Fibroblast of upper back skin (primary cell): ENCODE measurements at regions not wholly inside any gene's neighbourhood (a gene's known extent, or its start where the extent isn't known, plus 50 kb on each side); places are given as distances from the start of the nearest gene placed in this dataset.

Source experiments
- DNase-seq: peaks from one replicate; pipeline ENCODE4 v3.0.0-alpha.2; 2013

GRCh38 chr1:157893686-157894085, 52.1 kb upstream of the CD5L start:
- peak; percentile 3 for DNase-seq

GRCh38 chr1:157894613-157895165, 53.1 kb upstream of the CD5L start:
- peak; percentile 41 for DNase-seq

- no peak for DNase-seq
Measured at GRCh38 chr1:157910270-157910669, 68.7 kb upstream of the CD5L start.

GRCh38 chr1:157915859-157916258, 74.3 kb upstream of the CD5L start:
- no peak for DNase-seq

- no peak for DNase-seq
Measured at GRCh38 chr1:157916887-157917570, 75.4 kb upstream of the CD5L start.

DNA sequence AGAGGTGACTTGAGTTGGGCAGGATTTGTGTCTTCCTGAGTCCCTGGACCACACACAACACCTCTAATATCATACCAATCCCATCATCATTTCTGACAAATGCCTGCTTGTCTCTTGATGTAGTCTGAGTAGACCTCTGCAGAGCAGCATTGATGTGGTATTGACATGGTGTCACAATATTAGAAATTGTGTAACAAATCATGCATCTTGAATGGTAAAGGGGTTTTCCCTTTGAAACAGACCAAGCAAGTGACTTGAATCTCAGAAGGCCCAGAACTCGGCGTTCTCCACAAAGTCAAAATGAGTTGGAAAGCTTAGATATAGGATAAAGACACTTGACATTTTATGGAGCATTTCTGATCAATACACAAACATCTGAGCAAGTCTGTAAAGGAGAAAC, 72.7 kb upstream of the KIRREL1 start:
- no peak for DNase-seq

- DNase-seq, result no peak
Measured at GRCh38 chr1:157925419-157926166, 67.9 kb upstream of the KIRREL1 start.

DNA sequence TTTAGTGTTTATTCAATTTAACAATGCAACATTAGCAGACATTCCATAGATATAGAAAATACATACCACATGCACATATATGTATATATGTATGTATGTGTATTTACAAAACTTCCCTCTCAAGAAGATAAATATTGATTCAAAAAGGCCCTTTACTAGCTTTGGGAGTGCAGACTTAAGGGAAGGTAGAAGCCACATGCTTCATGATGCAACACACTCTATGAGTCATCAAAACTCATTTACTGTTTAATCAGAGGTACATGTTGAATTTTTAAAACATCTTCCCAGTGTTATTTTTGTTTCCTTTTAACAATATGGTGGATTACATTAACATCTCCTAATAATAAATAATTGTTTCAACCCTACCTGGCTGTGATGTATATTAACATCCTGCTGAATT, 61.4 kb upstream of the KIRREL1 start:
- peak; percentile 37 for DNase-seq

- no peak for DNase-seq
Measured at GRCh38 chr1:157937744-157938143, 55.7 kb upstream of the KIRREL1 start.

DNA sequence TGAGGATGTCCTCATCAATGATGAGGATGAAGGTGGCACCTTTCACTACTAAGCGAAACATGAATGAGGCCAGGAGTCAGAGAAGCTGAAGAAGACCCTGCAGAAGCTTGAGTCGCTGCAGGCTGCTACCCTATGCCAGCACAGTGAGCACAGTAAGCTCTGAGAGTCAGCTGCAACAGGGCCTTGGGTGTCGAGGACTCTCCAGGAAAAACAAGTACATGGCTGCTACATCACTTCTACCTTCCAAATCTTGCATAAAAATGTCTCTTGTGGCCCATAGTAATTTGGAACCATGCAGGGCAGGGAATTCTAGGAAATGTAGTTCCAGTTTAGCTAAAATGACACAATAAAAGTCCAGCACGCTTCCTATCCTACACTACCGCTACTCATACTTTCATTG, 51.5 kb upstream of the KIRREL1 start:
- DNase-seq, result no peak
